Neural cell (in vitro differentiated cells): ENCODE measurements at regions not wholly inside any gene's neighbourhood (a gene's known extent, or its start where the extent isn't known, plus 50 kb on each side); places are given as distances from the start of the nearest gene placed in this dataset.

ENCODE experiments used
- H2AFZ ChIP-seq: fragments of 200-600, 300-800 bp; sonication (generic), shearing (Covaris generic); 2 replicates; pipeline ENCODE4 v1.6.0; 2014; ENCODE audit warnings: low read depth, mild to moderate bottlenecking, antibody characterized with exemption, low read length, moderate library complexity
- H3F3A ChIP-seq: fragments of 200-600 bp; shearing (Covaris generic); 2 replicates; pipeline ENCODE4 v1.6.1; 2016; ENCODE audit warnings: mild to moderate bottlenecking, moderate library complexity, mixed read lengths, antibody characterized with exemption, low read length; ENCODE audit not compliant: insufficient read depth, poor library complexity, severe bottlenecking
- H3K27ac ChIP-seq: fragments of 200-600, 300-800 bp; sonication (generic), shearing (Covaris generic); 2 replicates; pipeline ENCODE4 v1.5.1; 2014; ENCODE audit warnings: mild to moderate bottlenecking, low read length, moderate library complexity
- H3K27me3 ChIP-seq: fragments of 300-800, 200-600 bp; sonication (generic), shearing (Covaris generic); 2 replicates; pipeline ENCODE4 v1.6.0; 2014; ENCODE audit warnings: mild to moderate bottlenecking, low read depth, low read length, moderate library complexity; ENCODE audit not compliant: insufficient read depth
- H3K36me3 ChIP-seq: fragments of 300-800, 200-600 bp; sonication (generic), shearing (Covaris generic); 2 replicates; pipeline ENCODE4 v1.5.1; 2014; ENCODE audit warnings: mild to moderate bottlenecking, antibody characterized with exemption, low read length, moderate library complexity; ENCODE audit not compliant: insufficient read depth
- H3K4me2 ChIP-seq: fragments of 300-800, 200-600 bp; sonication (generic), shearing (Covaris generic); 2 replicates; pipeline ENCODE4 v1.6.0; 2014; ENCODE audit warnings: mild to moderate bottlenecking, low read length
- H3K4me3 ChIP-seq: fragments of 300-800, 200-600 bp; sonication (generic), shearing (Covaris generic); 2 replicates; pipeline ENCODE4 v1.5.1; 2014; ENCODE audit warnings: mild to moderate bottlenecking, low read length, moderate library complexity
- H3K79me2 ChIP-seq: fragments of 200-600 bp; shearing (Covaris generic); replicated peaks from 2 replicates; pipeline ENCODE4 v1.6.0; 2014; ENCODE audit warnings: mild to moderate bottlenecking, low read length, moderate library complexity; ENCODE audit not compliant: insufficient read depth
- H3K9ac ChIP-seq: fragments of 300-800, 200-600 bp; sonication (generic), shearing (Covaris generic); 2 replicates; pipeline ENCODE4 v1.6.1; 2016; ENCODE audit warnings: mild to moderate bottlenecking, low read length, mixed read lengths
- H3K9me2 ChIP-seq: fragments of 200-600 bp; shearing (Covaris generic); 2 replicates; pipeline ENCODE4 v1.6.1; 2016; ENCODE audit warnings: mild to moderate bottlenecking, low read length, mixed read lengths; ENCODE audit not compliant: insufficient read depth
- H3K9me3 ChIP-seq: fragments of 200-600, 300-800 bp; sonication (generic), shearing (Covaris generic); 2 replicates; pipeline ENCODE4 v1.6.1; 2016; ENCODE audit warnings: mild to moderate bottlenecking, mixed run types, low read length, moderate library complexity, mixed read lengths
- H4K20me1 ChIP-seq: fragments of 200-600 bp; shearing (Covaris generic); 2 replicates; pipeline ENCODE4 v1.6.1; 2016; ENCODE audit warnings: mild to moderate bottlenecking, mixed run types; ENCODE audit not compliant: insufficient read depth
- CTCF ChIP-seq: fragments of 450-650 bp; IDR thresholded peaks from 2 replicates; pipeline ENCODE4 v1.5.1; 2014; ENCODE audit warnings: antibody characterized with exemption, mild to moderate bottlenecking, moderate library complexity; ENCODE audit not compliant: poor library complexity, severe bottlenecking
- EP300 ChIP-seq: fragments of 450-650 bp; conservative IDR thresholded peaks from 2 replicates; pipeline ENCODE4 v1.6.1; 2014; ENCODE audit warnings: antibody characterized with exemption, mild to moderate bottlenecking, moderate library complexity; ENCODE audit not compliant: poor library complexity, severe bottlenecking
- EZH2 ChIP-seq: fragments of 200-600, 300-800 bp; shearing (Covaris generic), sonication (generic); IDR thresholded peaks from 2 replicates; pipeline ENCODE4 v1.6.1; 2014; ENCODE audit warnings: antibody characterized with exemption, low read length, borderline replicate concordance, mild to moderate bottlenecking; ENCODE audit not compliant: insufficient read depth, poor library complexity, severe bottlenecking
- MXI1 ChIP-seq: fragments of 450-650 bp; conservative IDR thresholded peaks from 2 replicates; pipeline ENCODE4 v1.6.1; 2014; ENCODE audit warnings: antibody characterized with exemption, mild to moderate bottlenecking; ENCODE audit not compliant: poor library complexity, severe bottlenecking
- POLR2AphosphoS5 ChIP-seq: IDR thresholded peaks from 2 replicates; pipeline ENCODE4 v1.6.1; 2012
- RAD21 ChIP-seq: fragments of 450-650 bp; conservative IDR thresholded peaks from 2 replicates; pipeline ENCODE4 v1.6.1; 2014; ENCODE audit warnings: antibody characterized with exemption, mild to moderate bottlenecking, moderate library complexity
- REST ChIP-seq: IDR thresholded peaks from 2 replicates; pipeline ENCODE4 v1.6.1; 2012; ENCODE audit warnings: borderline replicate concordance
- SMC3 ChIP-seq: fragments of 450-650 bp; conservative IDR thresholded peaks from 2 replicates; pipeline ENCODE4 v1.6.1; 2014; ENCODE audit warnings: antibody characterized with exemption, mild to moderate bottlenecking, moderate library complexity; ENCODE audit not compliant: poor library complexity
- TAF1 ChIP-seq: IDR thresholded peaks from 2 replicates; pipeline ENCODE4 v1.6.1; 2012; ENCODE audit warnings: low read depth

GRCh38 chr12:53843545-53843944 is 91.8 kb upstream of the CISTR start:
- no peak overlapping the region for H3K27ac ChIP-seq
- TF ChIP-seq EZH2 (no peak), POLR2AphosphoS5 (no peak), SMC3 (no peak), EP300 (no peak), CTCF (no peak), MXI1 (no peak), TAF1 (no peak), REST (no peak), RAD21 (no peak)
- H4K20me1 ChIP-seq = no peaks in the 10 kb centered on the region

GRCh38 chr12:53844994-53845844 is 93.4 kb upstream of the HOXC13 start:
- no peaks in the 10 kb centered on the region for H3F3A ChIP-seq
- no peak overlapping the region for H3K27ac ChIP-seq
- TF ChIP-seq RAD21 (no peak), EP300 (no peak), TAF1 (no peak), POLR2AphosphoS5 (no peak), SMC3 (no peak), MXI1 (no peak), EZH2 (no peak), CTCF (no peak)
- no peak overlapping the region for H3K9ac ChIP-seq
- H3K79me2 ChIP-seq = no peaks in the 10 kb centered on the region
- H4K20me1 ChIP-seq = no peaks in the 10 kb centered on the region
- H3K9me2 ChIP-seq = no peaks in the 10 kb centered on the region
- no peak overlapping the region for H3K4me3 ChIP-seq
- no peaks in the 10 kb centered on the region for H3K9me3 ChIP-seq
- no peak overlapping the region for H2AFZ ChIP-seq
- no peaks in the 10 kb centered on the region for H3K36me3 ChIP-seq
- no peak overlapping the region for H3K4me2 ChIP-seq
- no peaks in the 10 kb centered on the region for H3K27me3 ChIP-seq

More at GRCh38 chr12:53843545-53843944, 91.8 kb upstream of the CISTR start:
- no peaks in the 10 kb centered on the region for H3K79me2 ChIP-seq
- no peaks in the 10 kb centered on the region for H3K36me3 ChIP-seq
- H3K4me2 ChIP-seq = no peak overlapping the region
- H3K9me2 ChIP-seq = no peaks in the 10 kb centered on the region
- H3K4me3 ChIP-seq = no peak overlapping the region
- no peak overlapping the region for H2AFZ ChIP-seq
- no peaks in the 10 kb centered on the region for H3K9me3 ChIP-seq
- no peak overlapping the region for H3K9ac ChIP-seq
- H3F3A ChIP-seq = no peaks in the 10 kb centered on the region
- no peaks in the 10 kb centered on the region for H3K27me3 ChIP-seq
